ENCODE measurements at regions not wholly inside any gene's neighbourhood (a gene's known extent, or its start where the extent isn't known, plus 50 kb on each side); places are given as distances from the start of the nearest gene placed in this dataset.

DNA sequence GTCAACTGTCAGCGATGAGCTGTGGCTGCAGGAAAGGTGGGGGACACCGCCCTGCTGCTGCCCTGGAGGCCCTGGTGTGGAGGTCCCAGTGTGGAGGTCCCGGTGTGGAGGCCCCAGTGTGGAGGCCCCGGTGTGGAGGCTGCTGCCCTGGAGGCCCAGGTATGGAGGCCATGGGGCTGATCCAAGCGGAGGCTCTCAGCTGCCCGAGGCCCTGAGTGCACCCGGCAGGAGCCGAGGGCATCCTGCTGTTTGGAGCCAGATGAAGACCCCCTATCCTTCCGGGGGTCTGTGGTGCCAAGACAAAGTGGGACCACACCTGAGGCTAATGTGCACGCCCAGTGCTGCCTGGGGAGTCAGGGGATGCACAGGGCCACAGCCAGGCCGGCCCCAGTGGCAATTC, 210.4 kb upstream of the SOX1 start:
- H3K4me3 ChIP-seq (ENCODE audit: low read depth, low read length) = no peak overlapping the region
- in situ Hi-C loops (cut with HindIII; ENCODE audit: low sequenced_read_pairs) = no loop called here

DNA sequence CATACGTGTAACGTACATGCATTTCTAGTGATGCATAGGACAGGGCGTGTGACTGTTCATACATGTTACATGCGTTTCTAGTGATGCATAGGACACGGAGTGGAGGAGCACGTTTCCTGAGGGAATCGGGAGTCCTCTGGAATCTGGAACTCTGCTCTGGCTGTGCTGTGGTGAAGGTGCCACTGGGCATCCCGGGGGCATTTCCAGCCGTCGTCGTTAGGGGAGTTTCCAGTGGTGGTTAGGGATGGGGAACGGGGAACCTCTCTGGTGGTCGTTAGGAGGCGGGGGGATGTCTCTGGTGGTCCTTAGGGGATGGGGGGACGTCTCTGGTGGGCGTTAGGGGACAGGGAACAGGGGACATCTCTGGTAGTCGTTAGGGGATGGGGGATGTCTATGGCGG, 209.6 kb upstream of the SOX1 start:
- DNase-seq (ENCODE audit: low read depth) = no peak
- no peak overlapping the region for H3K4me3 ChIP-seq (ENCODE audit: low read depth, low read length)
- in situ Hi-C loops (cut with HindIII; ENCODE audit: low sequenced_read_pairs) = no loop called here
- TF ChIP-seq CTCF (IDR thresholded peaks at IDR 0.05; ENCODE audit: low read depth, low read length, missing control alignments) = no peak

More for the DNA sequence above, 210.4 kb upstream of the SOX1 start:
- no peak for TF ChIP-seq CTCF (IDR thresholded peaks at IDR 0.05; ENCODE audit: low read depth, low read length, missing control alignments)
- no peak for DNase-seq (ENCODE audit: low read depth)

DNA sequence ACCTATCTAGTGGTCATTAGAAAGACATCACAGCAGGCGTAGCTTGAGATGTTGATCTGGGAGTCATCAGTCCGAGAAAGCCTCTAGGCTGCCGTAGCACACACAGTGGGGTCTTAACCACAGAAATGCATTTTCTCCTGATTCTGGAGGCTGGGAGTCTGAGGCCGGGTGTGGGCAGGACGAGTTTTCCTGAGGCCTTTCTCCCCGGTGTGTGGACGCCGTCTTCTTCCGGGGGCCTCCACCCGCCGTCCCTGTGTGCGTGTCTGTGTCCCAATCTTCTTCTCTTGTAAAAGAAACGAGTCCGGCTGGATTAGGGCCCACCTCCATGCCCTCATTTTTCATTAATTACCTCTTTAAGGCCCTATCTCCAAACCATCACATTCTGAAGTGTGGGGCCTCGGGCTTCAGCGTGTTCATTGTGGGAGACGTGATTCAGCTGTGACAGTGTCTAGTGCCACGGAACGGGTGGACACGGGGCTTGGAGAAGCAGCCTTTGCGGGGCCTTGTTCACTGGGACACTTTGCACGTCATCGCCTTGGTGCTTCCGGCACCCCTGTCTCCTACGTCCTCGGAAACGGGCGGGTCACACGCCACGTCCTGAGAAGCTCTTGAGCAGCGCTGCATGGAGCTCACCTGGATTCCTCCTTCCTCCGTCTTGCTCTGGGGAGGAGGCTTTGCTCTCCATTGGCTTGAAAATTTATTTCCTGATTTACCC, 208.9 kb upstream of the SOX1 start:
- DNase-seq (ENCODE audit: low read depth) = no peak
- H3K4me3 ChIP-seq (ENCODE audit: low read depth, low read length) = no peak overlapping the region
- in situ Hi-C loops (cut with HindIII; ENCODE audit: low sequenced_read_pairs) = no loop called here
- TF ChIP-seq CTCF (IDR thresholded peaks at IDR 0.05; ENCODE audit: low read depth, low read length, missing control alignments) = no peak

- no peak for TF ChIP-seq CTCF (IDR thresholded peaks at IDR 0.05; ENCODE audit: low read depth, low read length, missing control alignments)
- no peak overlapping the region for H3K4me3 ChIP-seq (ENCODE audit: low read depth, low read length)
- in situ Hi-C loops (cut with HindIII; ENCODE audit: low sequenced_read_pairs) = no loop called here
- DNase-seq (ENCODE audit: low read depth) = no peak
These were observed 208.4 kb upstream of the SOX1 start for GRCh38 chr13:111858571-111858970.

- no peak for TF ChIP-seq CTCF (IDR thresholded peaks at IDR 0.05; ENCODE audit: low read depth, low read length, missing control alignments)
- DNase-seq (ENCODE audit: low read depth) = no peak
- H3K4me3 ChIP-seq (ENCODE audit: low read depth, low read length) = no peak overlapping the region
- in situ Hi-C loops (cut with HindIII; ENCODE audit: low sequenced_read_pairs) = no loop called here
These were observed 207.4 kb upstream of the SOX1 start for GRCh38 chr13:111859354-111860230.

DNA sequence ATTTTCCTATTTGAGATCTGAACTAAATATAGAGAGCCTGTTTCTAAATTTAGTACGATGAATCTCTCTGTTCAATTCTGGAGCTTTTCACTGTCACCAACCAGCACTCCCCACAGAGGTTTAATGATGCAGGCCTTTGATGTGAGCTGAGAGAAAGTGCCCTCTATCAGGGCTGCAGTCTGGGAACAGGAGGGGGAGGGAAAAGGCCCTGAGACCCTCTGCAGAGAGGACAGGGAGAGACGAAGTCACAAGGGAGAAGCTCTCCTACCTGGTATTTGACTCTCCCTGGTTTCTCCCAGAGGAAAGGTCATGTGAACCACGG, 206.8 kb upstream of the SOX1 start:
- H3K4me3 ChIP-seq (ENCODE audit: low read depth, low read length) = no peak overlapping the region
- DNase-seq (ENCODE audit: low read depth) = no peak
- in situ Hi-C loops (cut with HindIII; ENCODE audit: low sequenced_read_pairs) = no loop called here
- no peak for TF ChIP-seq CTCF (IDR thresholded peaks at IDR 0.05; ENCODE audit: low read depth, low read length, missing control alignments)

All from astrocyte of the cerebellum (primary cell).